ENCODE measurements at regions not wholly inside any gene's neighbourhood (a gene's known extent, or its start where the extent isn't known, plus 50 kb on each side); places are given as distances from the start of the nearest gene placed in this dataset.

GRCh38 chr6:94424692-94425091 lies 1005.3 kb upstream of the EPHA7 start:
- TF ChIP-seq CTCF (IDR thresholded peaks at IDR 0.05; ENCODE audit: low read depth, low read length, missing input control) (no peak), EGR1 (IDR thresholded peaks at IDR 0.05; ENCODE audit: low read depth in 2 of 2) (no peak), JUND (IDR thresholded peaks at IDR 0.05) (no peak), YY1 (IDR thresholded peaks at IDR 0.05) (no peak), RAD21 (IDR thresholded peaks at IDR 0.05) (no peak), TAF1 (conservative IDR thresholded peaks at IDR 0.05) (no peak), HNF4A (conservative IDR thresholded peaks at IDR 0.05) (no peak), REST (IDR thresholded peaks at IDR 0.05) (no peak)
- TF ChIP-seq, protein P1, sequence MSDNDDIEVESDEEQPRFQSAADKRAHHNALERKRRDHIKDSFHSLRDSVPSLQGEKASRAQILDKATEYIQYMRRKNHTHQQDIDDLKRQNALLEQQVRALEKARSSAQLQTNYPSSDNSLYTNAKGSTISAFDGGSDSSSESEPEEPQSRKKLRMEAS (IDR thresholded peaks at IDR 0.05): no peak
